ENCODE measurements at regions not wholly inside any gene's neighbourhood (a gene's known extent, or its start where the extent isn't known, plus 50 kb on each side); places are given as distances from the start of the nearest gene placed in this dataset.

DNA sequence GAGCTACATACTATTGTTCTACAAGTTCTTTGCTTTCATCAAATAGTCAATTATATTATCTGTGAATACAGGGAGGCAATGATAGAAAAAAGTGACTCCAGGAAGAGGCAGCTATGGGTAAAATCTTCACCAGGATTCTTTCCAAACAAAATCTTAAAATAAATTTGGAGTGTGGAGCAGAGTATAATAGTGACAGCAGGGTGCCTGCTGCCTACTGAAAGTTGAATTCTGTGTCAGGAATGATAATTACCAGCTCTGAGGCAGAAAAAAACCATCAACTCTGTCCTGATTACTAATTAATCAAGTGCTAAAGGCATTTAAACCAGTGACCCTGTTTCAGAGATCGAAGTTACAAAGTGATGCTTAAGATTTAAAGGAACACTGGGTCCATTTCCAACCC is 148.0 kb downstream of the DIPK2A start:
- ChIA-PET CTCF (no interaction called here), POLR2A (no interaction called here)
- Histone ChIP-seq H3K9me3 (ENCODE audit: control insufficient read depth, insufficient read depth, low read length) (no peaks in the 10 kb centered on the region), H3K27ac (ENCODE audit: low read depth, low read length) (no peak overlapping the region), H3K27me3 (ENCODE audit: control insufficient read depth, insufficient read depth, low read length) (no peaks in the 10 kb centered on the region), H3K4me3 (ENCODE audit: low read depth, low read length) (no peak overlapping the region)
- TF ChIP-seq, protein P1, sequence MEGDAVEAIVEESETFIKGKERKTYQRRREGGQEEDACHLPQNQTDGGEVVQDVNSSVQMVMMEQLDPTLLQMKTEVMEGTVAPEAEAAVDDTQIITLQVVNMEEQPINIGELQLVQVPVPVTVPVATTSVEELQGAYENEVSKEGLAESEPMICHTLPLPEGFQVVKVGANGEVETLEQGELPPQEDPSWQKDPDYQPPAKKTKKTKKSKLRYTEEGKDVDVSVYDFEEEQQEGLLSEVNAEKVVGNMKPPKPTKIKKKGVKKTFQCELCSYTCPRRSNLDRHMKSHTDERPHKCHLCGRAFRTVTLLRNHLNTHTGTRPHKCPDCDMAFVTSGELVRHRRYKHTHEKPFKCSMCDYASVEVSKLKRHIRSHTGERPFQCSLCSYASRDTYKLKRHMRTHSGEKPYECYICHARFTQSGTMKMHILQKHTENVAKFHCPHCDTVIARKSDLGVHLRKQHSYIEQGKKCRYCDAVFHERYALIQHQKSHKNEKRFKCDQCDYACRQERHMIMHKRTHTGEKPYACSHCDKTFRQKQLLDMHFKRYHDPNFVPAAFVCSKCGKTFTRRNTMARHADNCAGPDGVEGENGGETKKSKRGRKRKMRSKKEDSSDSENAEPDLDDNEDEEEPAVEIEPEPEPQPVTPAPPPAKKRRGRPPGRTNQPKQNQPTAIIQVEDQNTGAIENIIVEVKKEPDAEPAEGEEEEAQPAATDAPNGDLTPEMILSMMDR (IDR thresholded peaks at IDR 0.05; ENCODE audit: low read depth, low read length), result no peak
- no peak for DNase-seq (ENCODE audit: low read depth, low spot score)

DNA sequence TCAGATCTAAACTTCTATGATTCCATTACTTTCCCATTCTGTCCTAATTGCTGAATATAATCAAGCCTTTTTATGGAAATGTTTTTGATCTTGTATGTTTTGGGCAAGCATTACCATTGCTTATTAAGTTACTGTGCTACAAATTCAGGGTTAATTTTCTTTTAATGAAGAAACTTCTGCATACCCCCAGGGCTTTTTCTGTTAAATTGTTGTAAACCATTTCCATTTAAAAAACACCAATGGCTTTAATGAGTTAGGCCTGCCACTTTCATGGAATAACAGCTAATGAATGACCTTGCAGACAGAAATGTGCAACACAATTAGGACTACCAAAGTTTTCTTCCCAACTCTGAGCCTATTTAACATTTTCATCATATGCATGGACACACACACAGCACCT is 150.0 kb downstream of the DIPK2A start:
- CTCF ChIA-PET, result no interaction called here

DNA sequence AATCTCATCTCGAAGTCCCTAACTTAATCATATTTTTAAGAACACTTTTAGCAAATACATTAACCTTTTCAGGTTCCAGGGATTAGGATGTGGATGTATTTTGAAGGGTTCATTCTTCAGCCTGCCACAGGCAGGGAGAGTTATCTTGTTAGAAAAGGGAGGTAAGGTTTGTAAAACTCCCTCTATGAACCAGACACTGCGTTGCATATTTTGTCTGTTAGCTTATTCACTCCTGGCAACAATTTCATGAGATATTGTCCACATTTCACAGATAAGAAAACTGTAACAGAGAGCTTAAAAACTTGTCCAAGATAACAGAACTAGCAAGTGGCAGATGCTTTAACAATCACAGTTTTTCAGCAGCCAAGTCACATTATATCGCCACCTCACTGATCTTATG is 155.4 kb downstream of the DIPK2A start:
- no peak overlapping the region for H3K4me3 ChIP-seq (ENCODE audit: low read depth, low read length)
- ChIA-PET CTCF (interaction anchor here (1.2 to 1.5 kb wide), 2 partner anchors 10 to 17 kb away, joined by 3 read pairs; no protein-coding TSS in a partner anchor), POLR2A (no interaction called here)
- TF ChIP-seq, protein P1 (IDR thresholded peaks at IDR 0.05; ENCODE audit: low read depth, low read length), result no peak
- H3K27ac ChIP-seq (ENCODE audit: low read depth, low read length), result no peak overlapping the region
- no peaks in the 10 kb centered on the region for H3K9me3 ChIP-seq (ENCODE audit: control insufficient read depth, insufficient read depth, low read length)
- no peak for DNase-seq (ENCODE audit: low read depth, low spot score)
- H3K27me3 ChIP-seq (ENCODE audit: control insufficient read depth, insufficient read depth, low read length), result no peaks in the 10 kb centered on the region

More for the DNA sequence above, 150.0 kb downstream of the DIPK2A start:
- POLR2A ChIA-PET, result no interaction called here
- Histone ChIP-seq H3K27me3 (ENCODE audit: control insufficient read depth, insufficient read depth, low read length) (no peaks in the 10 kb centered on the region), H3K4me3 (ENCODE audit: low read depth, low read length) (no peak overlapping the region), H3K27ac (ENCODE audit: low read depth, low read length) (no peak overlapping the region), H3K9me3 (ENCODE audit: control insufficient read depth, insufficient read depth, low read length) (no peaks in the 10 kb centered on the region)
- TF ChIP-seq, protein P1 (IDR thresholded peaks at IDR 0.05; ENCODE audit: low read depth, low read length), result no peak
- no peak for DNase-seq (ENCODE audit: low read depth, low spot score)

- Histone ChIP-seq H3K27ac (ENCODE audit: low read depth, low read length) (no peak overlapping the region), H3K4me3 (ENCODE audit: low read depth, low read length) (no peak overlapping the region), H3K9me3 (ENCODE audit: control insufficient read depth, insufficient read depth, low read length) (no peaks in the 10 kb centered on the region), H3K27me3 (ENCODE audit: control insufficient read depth, insufficient read depth, low read length) (no peaks in the 10 kb centered on the region)
- ChIA-PET POLR2A (no interaction called here), CTCF (interaction anchor here (1.5 kb wide), 1 partner anchor 11 kb away, joined by 3 read pairs; no protein-coding TSS in a partner anchor)
- TF ChIP-seq, protein P1 (IDR thresholded peaks at IDR 0.05; ENCODE audit: low read depth, low read length), result no peak
- DNase-seq (ENCODE audit: low read depth, low spot score), result no peak
These were observed 156.1 kb downstream of the DIPK2A start for GRCh38 chr3:144127700-144128099.

DNA sequence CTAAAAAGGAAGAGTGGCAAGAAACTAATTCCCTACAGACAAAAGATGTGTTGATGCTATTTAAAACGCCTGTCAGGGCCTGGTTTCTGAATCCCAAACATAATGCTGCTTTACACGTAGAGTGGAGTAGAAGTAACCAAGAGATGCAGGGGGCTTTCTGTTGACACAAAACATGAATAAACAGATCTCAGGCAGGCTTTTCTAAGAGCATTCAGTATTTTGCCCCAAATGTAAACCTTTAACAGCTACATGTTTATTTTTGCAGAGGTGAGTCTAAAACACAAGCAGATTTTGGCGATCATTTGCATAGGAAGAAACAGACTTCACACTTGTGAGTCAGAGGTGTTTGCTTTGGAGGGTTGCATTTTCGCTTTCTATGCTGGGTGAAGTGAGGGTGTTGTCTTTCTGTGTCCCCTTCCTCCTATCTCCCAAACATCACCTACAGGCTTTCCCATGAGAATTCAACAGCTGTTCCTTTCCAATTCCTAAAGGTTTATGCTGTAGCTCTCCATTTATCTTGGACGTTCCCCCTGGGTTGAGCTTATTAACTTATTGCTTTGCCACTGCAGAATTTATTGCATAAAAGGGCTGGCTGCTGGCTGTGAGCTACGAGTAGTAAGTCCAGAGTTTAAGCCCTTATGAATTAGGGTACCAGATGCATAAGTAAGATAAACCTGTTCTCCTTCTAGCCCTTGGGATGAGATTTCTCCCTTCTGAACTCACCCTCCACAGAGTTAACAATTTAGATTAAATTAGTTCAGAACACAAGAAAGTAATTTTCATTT is 156.7 kb downstream of the DIPK2A start:
- Histone ChIP-seq H3K27ac (ENCODE audit: low read depth, low read length) (no peak overlapping the region), H3K9me3 (ENCODE audit: control insufficient read depth, insufficient read depth, low read length) (no peaks in the 10 kb centered on the region), H3K4me3 (ENCODE audit: low read depth, low read length) (no peak overlapping the region), H3K27me3 (ENCODE audit: control insufficient read depth, insufficient read depth, low read length) (no peaks in the 10 kb centered on the region)
- TF ChIP-seq, protein P1 (IDR thresholded peaks at IDR 0.05; ENCODE audit: low read depth, low read length), result no peak
- ChIA-PET POLR2A (no interaction called here), CTCF (interaction anchor here (1.5 kb wide), 1 partner anchor 12 kb away, joined by 3 read pairs; no protein-coding TSS in a partner anchor)
- no peak for DNase-seq (ENCODE audit: low read depth, low spot score)
